ENCODE measurements at regions not wholly inside any gene's neighbourhood (a gene's known extent, or its start where the extent isn't known, plus 50 kb on each side); places are given as distances from the start of the nearest gene placed in this dataset.

- DNase-seq (ENCODE audit: low read depth): peak; percentile 23
- no peak overlapping the region for H3K4me3 ChIP-seq (ENCODE audit: control insufficient read depth, low read depth, low read length)
- TF ChIP-seq, protein P1, sequence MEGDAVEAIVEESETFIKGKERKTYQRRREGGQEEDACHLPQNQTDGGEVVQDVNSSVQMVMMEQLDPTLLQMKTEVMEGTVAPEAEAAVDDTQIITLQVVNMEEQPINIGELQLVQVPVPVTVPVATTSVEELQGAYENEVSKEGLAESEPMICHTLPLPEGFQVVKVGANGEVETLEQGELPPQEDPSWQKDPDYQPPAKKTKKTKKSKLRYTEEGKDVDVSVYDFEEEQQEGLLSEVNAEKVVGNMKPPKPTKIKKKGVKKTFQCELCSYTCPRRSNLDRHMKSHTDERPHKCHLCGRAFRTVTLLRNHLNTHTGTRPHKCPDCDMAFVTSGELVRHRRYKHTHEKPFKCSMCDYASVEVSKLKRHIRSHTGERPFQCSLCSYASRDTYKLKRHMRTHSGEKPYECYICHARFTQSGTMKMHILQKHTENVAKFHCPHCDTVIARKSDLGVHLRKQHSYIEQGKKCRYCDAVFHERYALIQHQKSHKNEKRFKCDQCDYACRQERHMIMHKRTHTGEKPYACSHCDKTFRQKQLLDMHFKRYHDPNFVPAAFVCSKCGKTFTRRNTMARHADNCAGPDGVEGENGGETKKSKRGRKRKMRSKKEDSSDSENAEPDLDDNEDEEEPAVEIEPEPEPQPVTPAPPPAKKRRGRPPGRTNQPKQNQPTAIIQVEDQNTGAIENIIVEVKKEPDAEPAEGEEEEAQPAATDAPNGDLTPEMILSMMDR (conservative IDR thresholded peaks at IDR 0.05; ENCODE audit: control insufficient read depth, insufficient read depth, low read depth, low read length): no peak
Observed at GRCh38 chr6:40907198-40907701, 131.8 kb downstream of the UNC5CL start.

DNA sequence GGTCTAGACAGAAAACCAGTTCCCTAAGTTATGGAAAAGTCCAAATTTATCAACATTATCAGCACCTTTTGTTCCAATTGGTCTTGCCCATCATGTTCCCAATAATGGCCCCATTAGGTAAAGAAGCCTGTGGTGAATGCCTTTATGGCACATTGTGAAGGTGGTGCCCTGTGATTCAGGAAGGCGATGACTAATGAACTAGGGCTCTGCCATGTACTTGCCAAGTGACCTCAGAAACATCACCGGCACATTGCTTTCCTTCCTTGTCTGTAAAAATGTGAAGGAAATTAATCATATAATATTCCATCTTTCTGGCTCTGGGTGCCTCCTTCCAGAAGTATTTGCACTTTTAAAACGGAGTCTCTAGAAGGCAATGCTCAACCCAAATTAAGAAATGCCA, 132.3 kb downstream of the UNC5CL start:
- H3K4me3 ChIP-seq (ENCODE audit: control insufficient read depth, low read depth, low read length): no peak overlapping the region
- TF ChIP-seq, protein P1 (conservative IDR thresholded peaks at IDR 0.05; ENCODE audit: control insufficient read depth, insufficient read depth, low read depth, low read length): no peak
- DNase-seq (ENCODE audit: low read depth): peak; percentile 50

- no peak for DNase-seq (ENCODE audit: low read depth)
- TF ChIP-seq, protein P1 (conservative IDR thresholded peaks at IDR 0.05; ENCODE audit: control insufficient read depth, insufficient read depth, low read depth, low read length): no peak
- H3K4me3 ChIP-seq (ENCODE audit: control insufficient read depth, low read depth, low read length): no peak overlapping the region
Observed at GRCh38 chr6:40904583-40905194, 134.3 kb downstream of the UNC5CL start.

DNA sequence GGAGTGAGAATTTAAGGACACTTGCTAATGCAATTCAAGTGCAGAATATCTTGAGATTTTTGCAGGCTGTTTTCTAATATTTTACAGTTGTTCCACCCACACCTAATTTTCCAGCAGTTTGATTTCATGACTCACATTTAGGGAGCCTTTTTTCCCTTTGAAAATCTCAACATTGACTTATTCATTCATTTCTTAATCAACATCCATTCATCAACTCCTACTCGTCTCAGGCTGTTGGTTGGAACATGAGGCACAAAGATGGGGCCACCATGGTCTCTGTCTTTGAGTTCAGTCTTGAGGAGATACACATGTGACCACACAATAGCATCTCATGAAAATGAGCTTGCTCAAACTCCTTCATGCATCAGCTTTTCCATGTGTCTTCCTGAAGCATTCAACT, 135.6 kb downstream of the UNC5CL start:
- DNase-seq (ENCODE audit: low read depth): peak; percentile 28
- H3K4me3 ChIP-seq (ENCODE audit: control insufficient read depth, low read depth, low read length): no peak overlapping the region
- TF ChIP-seq, protein P1 (conservative IDR thresholded peaks at IDR 0.05; ENCODE audit: control insufficient read depth, insufficient read depth, low read depth, low read length): no peak

GRCh38 chr6:40901322-40902055, 137.5 kb downstream of the UNC5CL start:
- no peak for DNase-seq (ENCODE audit: low read depth)
- TF ChIP-seq, protein P1 (conservative IDR thresholded peaks at IDR 0.05; ENCODE audit: control insufficient read depth, insufficient read depth, low read depth, low read length): no peak
- no peak overlapping the region for H3K4me3 ChIP-seq (ENCODE audit: control insufficient read depth, low read depth, low read length)

DNA sequence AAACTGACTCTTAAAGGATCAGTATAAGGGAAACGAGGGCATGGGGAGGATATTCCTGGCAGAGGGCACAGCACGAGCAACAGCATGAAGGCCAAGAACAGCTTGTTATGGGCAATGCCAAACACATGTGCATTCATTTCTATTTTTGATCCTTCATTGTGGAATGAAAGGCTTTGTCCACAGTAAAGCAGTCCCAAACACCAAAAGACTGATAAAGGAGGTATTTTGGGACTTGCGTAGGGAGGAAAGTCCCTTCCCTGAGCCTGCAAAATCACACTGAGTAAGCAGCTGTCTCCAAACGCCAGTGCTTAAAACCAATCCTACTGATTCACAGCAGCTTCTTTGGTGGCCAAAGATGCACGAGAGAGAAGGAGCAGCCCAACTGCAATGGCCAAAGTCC, 138.2 kb downstream of the UNC5CL start:
- DNase-seq (ENCODE audit: low read depth): no peak
- TF ChIP-seq, protein P1 (conservative IDR thresholded peaks at IDR 0.05; ENCODE audit: control insufficient read depth, insufficient read depth, low read depth, low read length): no peak
- no peak overlapping the region for H3K4me3 ChIP-seq (ENCODE audit: control insufficient read depth, low read depth, low read length)

Measured in fibroblast of mammary gland (primary cell).